ENCODE measurements at regions not wholly inside any gene's neighbourhood (a gene's known extent, or its start where the extent isn't known, plus 50 kb on each side); places are given as distances from the start of the nearest gene placed in this dataset.

DNA sequence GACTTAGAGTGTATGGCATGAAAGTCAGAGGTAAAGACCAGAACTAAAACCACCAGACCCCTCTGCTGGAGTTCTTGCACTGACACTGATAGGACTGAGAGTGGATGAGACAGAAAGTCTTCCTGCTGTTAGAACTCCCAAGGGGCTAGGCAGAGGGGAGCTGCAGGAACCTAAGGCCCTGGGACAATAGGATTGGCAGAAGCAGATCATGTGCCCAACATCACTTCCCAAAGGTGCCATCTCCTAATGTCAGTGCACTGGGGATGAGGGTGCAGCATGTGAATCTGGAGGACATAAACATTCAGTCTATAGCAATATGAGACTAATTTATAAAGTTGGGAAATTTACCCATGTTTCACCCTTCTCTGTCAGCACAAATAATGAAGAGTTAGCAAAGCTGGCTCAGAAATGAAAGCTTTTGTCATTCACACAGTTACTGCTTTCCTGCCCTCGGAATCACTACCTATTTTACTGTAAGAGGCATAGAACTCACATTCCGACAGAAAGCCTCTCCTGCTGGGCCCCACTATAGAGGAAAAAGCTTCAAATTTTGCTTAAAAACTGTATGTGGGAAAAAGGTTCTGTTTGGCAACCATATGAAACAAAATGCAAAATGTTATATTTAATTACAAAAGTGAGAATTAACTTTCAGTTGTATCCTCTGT, 49.9 kb upstream of the SSX2IP start:
- no peak for DNase-seq
- H3K27me3 ChIP-seq (ENCODE audit: control insufficient read depth, insufficient read depth, low read length, poor library complexity, severe bottlenecking): peaks cover 2% of the 10 kb centered on the region
- H3K27ac ChIP-seq (ENCODE audit: low read depth, low read length): no peak overlapping the region
- H3K9me3 ChIP-seq (ENCODE audit: control insufficient read depth, low read length): no peaks in the 10 kb centered on the region
- H3K9ac ChIP-seq (ENCODE audit: extremely low read depth, low read length, poor library complexity, severe bottlenecking): no peak overlapping the region
- peaks cover 31% of the 10 kb centered on the region for H3K27me3 Mint-ChIP-seq (ENCODE audit: insufficient read depth)
- WGBS, 2 experiments (ENCODE audit: insufficient coverage in 1 of 2, insufficient read length in 1 of 2): 67 to 73% methylated on average over 1 to 2 of the region's 2 CpGs
- no peak overlapping the region for H3K4me3 ChIP-seq (ENCODE audit: low read length)
- peaks cover 15% of the 10 kb centered on the region for H3K4me1 Mint-ChIP-seq
- H3K27ac Mint-ChIP-seq: no peak overlapping the region
- H3K4me3 Mint-ChIP-seq: no peak overlapping the region
- TF ChIP-seq, protein P1, sequence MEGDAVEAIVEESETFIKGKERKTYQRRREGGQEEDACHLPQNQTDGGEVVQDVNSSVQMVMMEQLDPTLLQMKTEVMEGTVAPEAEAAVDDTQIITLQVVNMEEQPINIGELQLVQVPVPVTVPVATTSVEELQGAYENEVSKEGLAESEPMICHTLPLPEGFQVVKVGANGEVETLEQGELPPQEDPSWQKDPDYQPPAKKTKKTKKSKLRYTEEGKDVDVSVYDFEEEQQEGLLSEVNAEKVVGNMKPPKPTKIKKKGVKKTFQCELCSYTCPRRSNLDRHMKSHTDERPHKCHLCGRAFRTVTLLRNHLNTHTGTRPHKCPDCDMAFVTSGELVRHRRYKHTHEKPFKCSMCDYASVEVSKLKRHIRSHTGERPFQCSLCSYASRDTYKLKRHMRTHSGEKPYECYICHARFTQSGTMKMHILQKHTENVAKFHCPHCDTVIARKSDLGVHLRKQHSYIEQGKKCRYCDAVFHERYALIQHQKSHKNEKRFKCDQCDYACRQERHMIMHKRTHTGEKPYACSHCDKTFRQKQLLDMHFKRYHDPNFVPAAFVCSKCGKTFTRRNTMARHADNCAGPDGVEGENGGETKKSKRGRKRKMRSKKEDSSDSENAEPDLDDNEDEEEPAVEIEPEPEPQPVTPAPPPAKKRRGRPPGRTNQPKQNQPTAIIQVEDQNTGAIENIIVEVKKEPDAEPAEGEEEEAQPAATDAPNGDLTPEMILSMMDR (conservative IDR thresholded peaks at IDR 0.05): no peak
- H3K36me3 ChIP-seq (ENCODE audit: control insufficient read depth, insufficient read depth, low read length): no peaks in the 10 kb centered on the region
- no peaks in the 10 kb centered on the region for H3K36me3 Mint-ChIP-seq (ENCODE audit: low read depth)
- peaks cover 13% of the 10 kb centered on the region for H3K4me1 ChIP-seq (ENCODE audit: control insufficient read depth, insufficient read depth, low read length)
- no peaks in the 10 kb centered on the region for H3K9me3 Mint-ChIP-seq
